NCI-H1694 (cell line): ENCODE measurements at regions not wholly inside any gene's neighbourhood (a gene's known extent, or its start where the extent isn't known, plus 50 kb on each side); places are given as distances from the start of the nearest gene placed in this dataset.
"Not testable (repeated sequence)": the region's sequence is repeated elsewhere in the genome, so short reads cannot be mapped to it uniquely, and the experiment has no call there.

ENCODE experiments used
- DNase-seq: peaks from one replicate; lab custom pipeline; 2025; lab: John Stamatoyannopoulos, UW

- no peak for DNase-seq
These were observed 457.7 kb upstream of the PDE3A start for GRCh38 chr12:19910681-19911080.

GRCh38 chr12:19912991-19913390, 455.3 kb upstream of the PDE3A start:
- no peak for DNase-seq

- DNase-seq = peak; percentile 64
These were observed 452.7 kb upstream of the PDE3A start for GRCh38 chr12:19915392-19916195.

- no peak for DNase-seq
These were observed 452.1 kb upstream of the PDE3A start for GRCh38 chr12:19916196-19916753.

- DNase-seq = no peak
These were observed 451.4 kb upstream of the PDE3A start for GRCh38 chr12:19916974-19917373.

- DNase-seq = not testable (repeated sequence)
These were observed 446.6 kb upstream of the PDE3A start for GRCh38 chr12:19921716-19922115.

- DNase-seq = no peak
These were observed 445.6 kb upstream of the PDE3A start for GRCh38 chr12:19922717-19923116.

- no peak for DNase-seq
These were observed 444.0 kb upstream of the PDE3A start for GRCh38 chr12:19924360-19924759.

- no peak for DNase-seq
These were observed 442.5 kb upstream of the PDE3A start for GRCh38 chr12:19925841-19926240.

- no peak for DNase-seq
These were observed 442.1 kb upstream of the PDE3A start for GRCh38 chr12:19926266-19926665.

- no peak for DNase-seq
These were observed 440.7 kb upstream of the PDE3A start for GRCh38 chr12:19927661-19928060.

GRCh38 chr12:19932413-19932812, 435.9 kb upstream of the PDE3A start:
- no peak for DNase-seq

- DNase-seq = no peak
These were observed 434.4 kb upstream of the PDE3A start for GRCh38 chr12:19933924-19934323.

GRCh38 chr12:19937161-19937560, 431.2 kb upstream of the PDE3A start:
- DNase-seq = no peak

GRCh38 chr12:19938031-19938430, 430.3 kb upstream of the PDE3A start:
- no peak for DNase-seq

- no peak for DNase-seq
These were observed 429.8 kb upstream of the PDE3A start for GRCh38 chr12:19938491-19938890.

- no peak for DNase-seq
These were observed 428.1 kb upstream of the PDE3A start for GRCh38 chr12:19940267-19940666.

GRCh38 chr12:19941096-19941495, 427.2 kb upstream of the PDE3A start:
- DNase-seq = no peak

GRCh38 chr12:19945559-19946435, 422.5 kb upstream of the PDE3A start:
- DNase-seq = peak; percentile 51

- peak; percentile 83 for DNase-seq
These were observed 421.8 kb upstream of the PDE3A start for GRCh38 chr12:19946550-19946949.

- no peak for DNase-seq
These were observed 421.0 kb upstream of the PDE3A start for GRCh38 chr12:19947344-19947743.

GRCh38 chr12:19951664-19952063, 416.7 kb upstream of the PDE3A start:
- DNase-seq = no peak

GRCh38 chr12:19953734-19954133, 414.6 kb upstream of the PDE3A start:
- DNase-seq = no peak
